ENCODE measurements at regions not wholly inside any gene's neighbourhood (a gene's known extent, or its start where the extent isn't known, plus 50 kb on each side); places are given as distances from the start of the nearest gene placed in this dataset.

DNA sequence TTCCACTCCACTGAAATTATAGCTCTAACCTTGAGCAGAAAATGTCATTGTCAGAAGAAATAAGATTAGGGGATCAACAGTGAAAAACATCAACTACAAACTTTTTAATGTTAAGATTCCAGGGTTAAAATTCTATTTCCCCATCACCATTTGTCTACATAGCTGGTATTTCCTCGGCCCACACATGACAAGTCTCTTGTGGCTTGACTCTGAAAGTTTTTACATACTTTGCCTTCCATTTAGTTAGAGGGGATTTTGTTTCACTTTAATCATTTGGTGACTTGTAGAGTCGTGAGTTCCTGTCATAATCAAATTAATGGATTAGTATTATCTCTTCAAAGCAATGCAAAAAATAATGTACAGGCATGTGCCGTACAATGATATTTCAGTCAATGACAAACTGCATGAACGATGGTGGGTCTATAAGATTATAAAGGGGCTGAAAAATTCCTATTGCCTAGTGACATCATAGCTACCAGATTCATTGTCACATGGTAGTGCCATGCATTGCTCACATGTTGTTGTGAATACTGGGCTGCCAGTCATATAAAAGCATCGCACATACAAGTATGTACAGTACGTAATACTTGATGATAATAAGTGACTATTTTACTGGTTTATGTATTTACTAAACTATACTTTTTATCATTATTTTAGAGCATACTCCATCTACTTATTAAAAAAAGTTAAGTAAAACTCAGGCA, 72.0 kb downstream of the ING2 start:
- H3K27me3 Mint-ChIP-seq (ENCODE audit: low read depth), result no peaks in the 10 kb centered on the region
- Histone ChIP-seq H3K27me3 (ENCODE audit: insufficient read depth, low read length) (no peaks in the 10 kb centered on the region), H3K79me1 (ENCODE audit: insufficient read depth, low read depth, low read length, poor library complexity, severe bottlenecking) (no peaks in the 10 kb centered on the region), H2AK5ac (ENCODE audit: insufficient read length, low read length) (no peak overlapping the region), H2BK20ac (ENCODE audit: low read depth, low read length, poor library complexity, severe bottlenecking) (no peak overlapping the region), H3K23me2 (ENCODE audit: insufficient read length, low read depth, low read length, poor library complexity, severe bottlenecking) (no peaks in the 10 kb centered on the region), H3K18ac (ENCODE audit: insufficient read length, low read depth, low read length) (no peak overlapping the region), H3T11ph (ENCODE audit: low read length) (no peak overlapping the region), H3K4me1 (ENCODE audit: insufficient read depth, low read length) (no peaks in the 10 kb centered on the region), H3K23ac (ENCODE audit: insufficient read length, low read depth, low read length) (no peak overlapping the region), H2BK5ac (ENCODE audit: insufficient read length, low read length) (no peak overlapping the region), H2BK15ac (ENCODE audit: low read depth, low read length) (no peak overlapping the region), H3K14ac (ENCODE audit: insufficient read depth, low read length) (no peak overlapping the region), H2AFZ (ENCODE audit: low read length) (no peak overlapping the region), H3K79me2 (ENCODE audit: insufficient read depth, low read length) (no peaks in the 10 kb centered on the region), H4K91ac (ENCODE audit: insufficient read length, low read depth, low read length) (no peak overlapping the region), H3K27ac (ENCODE audit: insufficient read length, low read depth, low read length) (no peak overlapping the region), H3K9me3 (ENCODE audit: control insufficient read depth, low read depth, low read length) (no peaks in the 10 kb centered on the region), H4K8ac (replicated peaks; ENCODE audit: insufficient read length, low read depth, low read length) (no peak overlapping the region), H4K20me1 (ENCODE audit: control insufficient read depth, insufficient read depth, insufficient read length) (no peaks in the 10 kb centered on the region), H4K5ac (ENCODE audit: insufficient read length, low read depth, low read length) (no peak overlapping the region), H2BK120ac (ENCODE audit: low read depth, low read length, poor library complexity, severe bottlenecking) (no peak overlapping the region), H3K9ac (ENCODE audit: extremely low read depth, insufficient read length, low read length) (no peak overlapping the region), H3K4me2 (ENCODE audit: insufficient read depth, insufficient read length, low read length) (no peak overlapping the region), H2BK12ac (ENCODE audit: insufficient read length, low read depth, low read length) (no peak overlapping the region), H3K56ac (ENCODE audit: insufficient read length, low read depth, low read length) (no peak overlapping the region), H3K4ac (ENCODE audit: low read depth, low read length) (no peak overlapping the region)
- WGBS (ENCODE audit: extremely low coverage, insufficient read length, low lambda C conversion rate), result no CpG with 5 or more reads among the region's 6 CpGs
- peaks cover 0 to 2% of the 10 kb centered on the region in 2 experiments; a peak in 2 of 5 replicates for H3K9me3 Mint-ChIP-seq
- H3K4me3 Mint-ChIP-seq, result no peak overlapping the region
- H3K27ac Mint-ChIP-seq, result no peak overlapping the region
- TF ChIP-seq, protein P1, sequence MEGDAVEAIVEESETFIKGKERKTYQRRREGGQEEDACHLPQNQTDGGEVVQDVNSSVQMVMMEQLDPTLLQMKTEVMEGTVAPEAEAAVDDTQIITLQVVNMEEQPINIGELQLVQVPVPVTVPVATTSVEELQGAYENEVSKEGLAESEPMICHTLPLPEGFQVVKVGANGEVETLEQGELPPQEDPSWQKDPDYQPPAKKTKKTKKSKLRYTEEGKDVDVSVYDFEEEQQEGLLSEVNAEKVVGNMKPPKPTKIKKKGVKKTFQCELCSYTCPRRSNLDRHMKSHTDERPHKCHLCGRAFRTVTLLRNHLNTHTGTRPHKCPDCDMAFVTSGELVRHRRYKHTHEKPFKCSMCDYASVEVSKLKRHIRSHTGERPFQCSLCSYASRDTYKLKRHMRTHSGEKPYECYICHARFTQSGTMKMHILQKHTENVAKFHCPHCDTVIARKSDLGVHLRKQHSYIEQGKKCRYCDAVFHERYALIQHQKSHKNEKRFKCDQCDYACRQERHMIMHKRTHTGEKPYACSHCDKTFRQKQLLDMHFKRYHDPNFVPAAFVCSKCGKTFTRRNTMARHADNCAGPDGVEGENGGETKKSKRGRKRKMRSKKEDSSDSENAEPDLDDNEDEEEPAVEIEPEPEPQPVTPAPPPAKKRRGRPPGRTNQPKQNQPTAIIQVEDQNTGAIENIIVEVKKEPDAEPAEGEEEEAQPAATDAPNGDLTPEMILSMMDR (conservative IDR thresholded peaks at IDR 0.05), result no peak
- no peak for DNase-seq
- H3K36me3 Mint-ChIP-seq (ENCODE audit: insufficient read depth in 1 of 3, low read depth in 3 of 3), result no peaks in the 10 kb centered on the region
- H3K4me1 Mint-ChIP-seq, result no peaks in the 10 kb centered on the region; a peak in 1 of 4 replicates
